Central memory CD4-positive, alpha-beta T cell (primary cell): ENCODE measurements at regions not wholly inside any gene's neighbourhood (a gene's known extent, or its start where the extent isn't known, plus 50 kb on each side); places are given as distances from the start of the nearest gene placed in this dataset.
A peak's percentile ranks its signal among the peaks of the same experiment; 100 is the strongest.

Source experiments
- DNase-seq: peaks from one replicate; pipeline ENCODE4 v3.0.0; 2022

GRCh38 chr6:101230866-101231265, 162.6 kb upstream of the GRIK2 start:
- no peak for DNase-seq

GRCh38 chr6:101231606-101232235, 161.8 kb upstream of the GRIK2 start:
- DNase-seq, result no peak

DNA sequence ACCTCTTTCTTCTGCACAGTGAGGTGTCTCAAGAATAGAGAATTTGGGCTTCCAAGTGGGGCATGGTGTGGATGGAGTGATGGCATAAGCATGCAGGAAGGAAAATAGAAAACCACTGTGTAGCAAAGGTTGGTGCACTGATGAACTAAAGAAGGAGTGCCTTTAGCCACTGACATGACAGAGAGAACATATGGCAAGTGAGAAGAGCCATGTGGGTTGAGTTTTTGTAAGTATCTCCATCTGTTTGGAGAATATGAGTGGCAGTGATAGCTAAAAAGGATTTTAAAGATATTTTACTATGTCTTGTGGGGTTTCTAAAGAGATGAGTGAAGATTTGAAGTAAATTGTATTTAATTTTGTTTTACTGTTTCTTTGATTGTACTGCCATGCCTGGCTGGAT, 160.5 kb upstream of the GRIK2 start:
- no peak for DNase-seq

- DNase-seq, result no peak
Observed at GRCh38 chr6:101236709-101237108, 156.8 kb upstream of the GRIK2 start.

DNA sequence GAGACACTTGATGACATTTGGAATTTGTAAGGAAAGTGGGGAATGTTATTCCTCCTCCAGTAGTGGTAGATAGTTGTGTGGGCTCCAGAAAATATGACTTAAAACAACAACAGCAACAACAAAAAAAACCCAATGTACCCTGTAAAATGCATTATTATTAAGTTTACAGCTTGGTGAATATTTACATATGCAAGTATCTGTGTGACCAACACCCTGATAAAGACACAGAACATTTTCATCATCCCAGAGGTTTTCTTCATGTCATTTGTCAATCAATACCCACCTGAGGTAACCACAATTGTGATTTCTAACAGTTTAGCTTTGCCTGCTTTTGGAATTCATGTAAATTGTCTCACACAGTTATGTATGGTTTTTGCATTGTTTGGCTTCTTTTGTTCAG, 152.1 kb upstream of the GRIK2 start:
- DNase-seq, result no peak

DNA sequence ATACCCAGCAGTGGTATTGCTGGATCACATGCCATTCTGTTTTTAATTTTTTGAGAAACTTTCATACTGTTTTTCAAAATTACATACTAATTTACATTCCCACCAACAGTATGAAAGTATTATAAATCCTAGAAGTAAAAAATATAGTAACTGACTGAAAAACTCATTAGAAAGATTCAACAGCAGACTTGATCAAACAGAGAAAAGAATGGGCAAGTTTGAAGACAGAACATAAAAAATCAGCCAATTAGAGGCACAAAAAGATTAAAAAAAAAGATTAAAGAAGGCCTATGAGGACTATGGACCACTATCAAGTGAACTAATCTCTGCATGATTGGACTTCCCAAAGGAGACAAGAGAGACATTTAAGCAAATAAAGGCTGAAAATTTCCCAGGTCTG, 144.0 kb upstream of the GRIK2 start:
- DNase-seq, result no peak

GRCh38 chr6:101257163-101257562, 136.3 kb upstream of the GRIK2 start:
- no peak for DNase-seq

- DNase-seq, result no peak
Observed at GRCh38 chr6:101259505-101259904, 134.0 kb upstream of the GRIK2 start.

- no peak for DNase-seq
Observed at GRCh38 chr6:101263596-101263995, 129.9 kb upstream of the GRIK2 start.

DNA sequence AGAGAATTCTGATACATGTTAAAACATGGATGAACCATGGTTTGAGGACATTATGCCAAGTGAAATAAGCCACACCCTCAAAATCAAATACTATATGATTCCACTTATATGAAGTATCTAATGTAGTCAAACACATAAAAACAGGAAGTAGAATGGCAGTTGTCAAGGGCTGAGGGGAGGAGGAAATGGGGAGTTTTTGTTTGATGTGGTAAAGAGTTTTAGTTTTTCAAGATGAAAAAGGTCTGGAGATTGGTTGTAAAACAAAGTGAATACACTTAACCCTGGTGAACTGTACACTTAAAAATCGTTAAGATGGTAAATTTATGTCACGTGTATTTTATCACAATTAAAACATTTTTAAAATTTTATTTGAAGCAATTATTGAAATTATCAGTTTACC, 127.4 kb upstream of the GRIK2 start:
- peak; percentile 5 for DNase-seq

- DNase-seq, result no peak
Observed at GRCh38 chr6:101268541-101268940, 125.0 kb upstream of the GRIK2 start.

- DNase-seq, result no peak
Observed at GRCh38 chr6:101275251-101275650, 118.3 kb upstream of the GRIK2 start.

GRCh38 chr6:101276066-101276465, 117.4 kb upstream of the GRIK2 start:
- DNase-seq, result no peak

DNA sequence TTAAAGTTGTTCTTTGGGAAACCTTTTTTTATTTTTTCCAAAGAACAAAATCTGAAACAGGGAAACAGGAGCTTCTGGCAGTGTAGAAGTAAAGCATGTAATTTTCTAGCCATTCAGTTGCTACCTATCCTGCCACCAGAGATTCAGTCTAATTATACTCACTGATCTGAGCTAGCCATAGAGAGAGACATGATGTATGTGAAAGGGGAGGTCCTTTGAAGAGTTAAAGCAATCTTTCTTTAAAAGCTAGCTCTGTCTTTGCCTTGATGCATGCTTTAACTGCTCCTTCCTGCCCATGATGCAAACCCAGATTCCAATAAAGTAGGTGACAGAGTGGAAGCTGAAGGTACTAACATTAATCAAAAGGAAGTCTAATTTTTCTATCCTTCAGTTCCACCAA, 114.1 kb upstream of the GRIK2 start:
- no peak for DNase-seq

DNA sequence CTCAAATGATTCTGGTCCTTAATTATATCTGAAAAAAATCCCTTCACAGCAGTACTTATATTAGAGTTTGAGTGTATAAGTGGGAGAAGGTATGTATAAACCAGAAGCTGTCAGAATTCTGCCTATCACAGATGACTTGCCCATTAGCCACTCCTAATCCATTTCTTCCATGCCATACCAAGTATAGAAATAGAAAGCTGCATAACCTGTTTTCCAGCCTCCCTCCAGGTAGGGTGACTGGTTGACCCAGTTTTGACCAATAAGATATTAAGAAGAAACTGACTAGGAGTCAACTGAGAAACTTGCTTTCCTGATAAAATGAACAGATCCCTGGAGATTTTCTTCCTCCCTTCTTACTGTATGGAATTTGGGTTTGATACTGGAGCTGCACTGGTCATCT, 112.2 kb upstream of the GRIK2 start:
- DNase-seq, result no peak

DNA sequence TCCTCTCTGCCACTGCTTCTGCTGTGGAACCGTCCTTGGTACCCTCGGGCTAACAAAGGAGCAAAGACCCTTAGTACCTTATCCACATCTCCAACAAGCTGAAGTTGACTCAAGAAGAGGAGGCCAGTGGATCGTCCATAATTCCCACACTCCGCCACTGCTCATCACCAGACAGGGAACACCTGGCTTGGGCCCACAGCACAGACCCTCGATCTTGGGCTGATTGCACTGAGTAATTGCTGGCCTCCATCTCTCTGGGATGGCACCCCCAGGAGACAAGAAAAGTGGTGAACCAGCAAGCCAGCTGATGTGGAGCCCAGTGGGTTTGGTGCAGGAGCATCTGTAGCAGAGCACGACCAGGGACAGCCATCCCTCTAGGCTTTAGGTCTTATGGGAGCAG, 109.4 kb upstream of the GRIK2 start:
- DNase-seq, result no peak

DNA sequence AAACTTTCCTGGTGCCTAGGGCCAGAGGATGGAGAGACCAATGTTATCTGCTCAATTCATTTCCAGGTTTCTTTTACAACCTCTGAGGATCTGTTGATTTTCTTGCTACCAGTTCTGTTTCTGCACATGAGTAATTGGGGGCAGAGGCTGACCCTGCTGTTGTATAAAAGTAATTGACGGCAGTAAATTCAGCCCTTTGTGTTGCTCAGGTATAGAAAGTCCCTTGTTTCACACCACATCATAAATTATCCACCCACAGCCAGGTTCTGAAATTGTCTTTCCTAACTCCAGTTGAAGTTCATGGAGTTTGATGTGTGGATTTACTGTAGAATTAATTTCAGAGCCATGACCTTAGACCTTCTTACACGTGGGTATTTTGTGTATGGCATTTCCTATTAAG, 107.4 kb upstream of the GRIK2 start:
- DNase-seq, result no peak

DNA sequence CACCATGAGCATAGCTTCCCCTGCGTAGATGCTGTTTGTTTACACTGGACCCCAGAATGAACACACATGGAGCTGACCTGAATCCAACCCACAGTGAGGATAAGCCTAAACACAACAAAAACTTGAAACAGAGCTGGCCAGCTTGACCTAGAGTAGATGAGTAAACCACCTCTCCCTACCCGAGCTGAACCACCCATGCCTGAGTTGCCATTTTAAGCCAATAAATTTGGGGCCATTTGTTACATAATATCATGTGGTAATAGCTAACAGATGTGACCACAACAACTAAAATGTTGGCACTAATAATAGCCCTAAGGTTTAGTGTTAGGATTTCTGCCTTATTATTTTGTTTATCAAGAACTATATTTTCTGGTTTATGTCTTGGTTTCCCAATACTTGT, 103.2 kb upstream of the GRIK2 start:
- DNase-seq, result no peak

- DNase-seq, result no peak
Observed at GRCh38 chr6:101294051-101294638, 99.4 kb upstream of the GRIK2 start.

DNA sequence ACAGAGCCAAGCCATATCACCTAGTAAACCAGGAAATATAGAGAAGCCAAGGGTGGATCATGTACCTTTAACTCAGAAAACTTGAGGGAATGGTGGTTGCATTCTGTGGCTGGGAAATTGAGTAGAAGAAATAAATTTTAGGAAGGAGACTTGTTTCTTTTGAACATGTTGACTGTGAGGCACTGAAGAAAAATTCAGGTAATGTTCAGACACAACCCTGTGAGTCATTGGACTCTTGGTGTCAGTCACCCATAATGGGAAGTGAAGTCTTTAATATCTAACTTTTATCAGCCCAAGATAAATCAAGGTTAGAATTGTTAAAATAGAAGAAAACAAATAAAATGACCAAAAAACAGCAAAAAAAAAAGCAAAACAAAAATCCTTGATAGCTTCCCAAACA, 98.8 kb upstream of the GRIK2 start:
- no peak for DNase-seq

GRCh38 chr6:101296169-101296960, 97.1 kb upstream of the GRIK2 start:
- DNase-seq, result no peak

DNA sequence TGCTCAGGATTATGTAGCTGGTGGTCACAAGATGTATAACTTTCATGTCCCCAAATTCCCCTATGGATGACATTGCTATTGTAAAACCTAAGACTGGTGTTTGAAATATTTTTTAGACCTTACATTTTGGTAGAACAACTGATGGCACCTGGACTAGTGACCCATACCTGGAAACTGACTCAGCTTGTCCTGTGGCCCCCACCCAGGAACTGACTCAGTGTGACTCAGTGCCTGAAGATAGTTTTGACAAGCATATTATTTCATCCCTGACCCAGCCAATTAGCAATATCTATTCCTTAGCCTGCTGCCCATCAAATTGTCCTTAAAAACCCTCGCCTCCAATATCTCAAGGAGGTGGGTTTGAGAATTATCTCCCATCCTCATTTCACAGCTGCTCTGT, 90.9 kb upstream of the GRIK2 start:
- no peak for DNase-seq

DNA sequence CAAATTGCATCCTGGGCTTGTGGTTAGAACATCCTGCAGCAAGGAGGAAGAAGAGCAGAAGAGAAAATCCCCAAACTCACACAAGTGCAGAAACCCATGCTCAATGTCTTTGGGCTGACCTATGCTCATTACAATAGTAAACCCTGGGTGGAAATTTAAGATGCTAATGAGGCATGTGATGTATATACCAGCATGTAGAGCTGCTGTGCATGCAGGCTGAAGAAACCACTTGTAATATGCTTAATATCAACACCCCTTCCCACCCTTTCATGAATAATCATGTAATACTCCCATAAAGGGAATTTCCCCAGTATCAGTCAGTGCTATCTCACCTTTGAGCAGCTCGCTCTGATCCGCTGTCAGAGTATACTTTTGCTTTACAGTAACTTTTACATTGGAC, 90.0 kb upstream of the GRIK2 start:
- DNase-seq, result no peak

DNA sequence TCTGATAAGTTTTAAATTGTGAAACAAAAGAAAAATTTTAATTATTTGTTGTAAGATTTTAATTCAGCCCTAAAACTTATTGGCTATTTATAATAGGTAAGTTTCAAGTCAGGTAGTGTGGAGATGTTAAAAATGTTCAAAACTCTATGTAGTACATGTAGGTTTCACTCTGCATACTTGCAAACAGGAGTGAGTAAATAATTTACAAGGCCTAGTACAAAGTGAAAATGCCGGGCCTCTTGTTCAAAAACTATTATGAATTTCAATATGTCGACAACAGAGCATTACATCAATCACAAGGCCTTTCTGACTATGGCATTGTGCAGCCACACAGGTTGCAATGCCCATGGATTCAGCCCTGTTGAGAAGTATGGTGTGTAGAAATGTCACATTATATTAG, 80.9 kb upstream of the GRIK2 start:
- no peak for DNase-seq
